Caco-2 (cell line): ENCODE measurements at regions not wholly inside any gene's neighbourhood (a gene's known extent, or its start where the extent isn't known, plus 50 kb on each side); places are given as distances from the start of the nearest gene placed in this dataset.

Experiments
- BruUV-seq: library from RNA; stranded (reverse); fragments of 400-500 nt; replicated peaks from 2 replicates; lab custom pipeline; 2021; lab: Mats Ljungman, UMichigan
- CTCF ChIA-PET: fragments of 300-600 bp; sonication (Branson Sonifier 250); formaldehyde crosslinking; loops from one replicate; lab custom pipeline; 2022; ENCODE audit warnings: antibody characterized with exemption; lab: Charles Lee
- POLR2A ChIA-PET: fragments of 300-600 bp; sonication (Branson Sonifier 250); formaldehyde crosslinking; loops from one replicate; lab custom pipeline; 2022; ENCODE audit warnings: antibody characterized with exemption; lab: Charles Lee
- DNase-seq, 2 experiments: peaks; one replicate each; pipeline versions ENCODE4 v3.0.0 to v3.0.0-alpha.2; 2020 to 2022
- H3K27me3 ChIP-seq: replicated peaks from 2 replicates; pipeline ENCODE4 v1.6.0; 2011; ENCODE audit warnings: low read length; ENCODE audit not compliant: control insufficient read depth, insufficient read depth
- H3K36me3 ChIP-seq: 2 replicates; pipeline ENCODE4 v1.5.1; 2011; ENCODE audit warnings: low read length; ENCODE audit not compliant: control insufficient read depth, insufficient read depth
- H3K4me1 ChIP-seq: fragments of 250-450 bp; sonication (Bioruptor Pico); 2 replicates; pipeline ENCODE4 v1.5.1; 2020; ENCODE audit warnings: mild to moderate bottlenecking
- H3K4me3 ChIP-seq: 2 replicates; pipeline ENCODE4 v1.5.1; 2011; ENCODE audit warnings: low read depth, mild to moderate bottlenecking, control low read depth, low read length
- H3K9me3 ChIP-seq: fragments of 250-450 bp; sonication (Bioruptor Pico); 2 replicates; pipeline ENCODE4 v1.5.1; 2020; ENCODE audit warnings: mild to moderate bottlenecking, moderate library complexity
- H3K27ac Mint-ChIP-seq: one replicate; pipeline ENCODE4 v1.8.0; 2022; ENCODE audit warnings: mixed read lengths; ENCODE audit not compliant: unreplicated experiment
- H3K27me3 Mint-ChIP-seq: one replicate; pipeline ENCODE4 v1.8.0; 2022; ENCODE audit warnings: mixed read lengths; ENCODE audit not compliant: insufficient read depth, unreplicated experiment
- H3K36me3 Mint-ChIP-seq: one replicate; pipeline ENCODE4 v1.8.0; 2022; ENCODE audit warnings: mild to moderate bottlenecking, mixed read lengths; ENCODE audit not compliant: insufficient read depth, unreplicated experiment
- H3K4me1 Mint-ChIP-seq: one replicate; pipeline ENCODE4 v1.8.0; 2022; ENCODE audit warnings: low read depth, mixed read lengths; ENCODE audit not compliant: unreplicated experiment
- H3K4me3 Mint-ChIP-seq: one replicate; pipeline ENCODE4 v1.8.0; 2022; ENCODE audit warnings: mild to moderate bottlenecking, moderate library complexity, mixed read lengths; ENCODE audit not compliant: unreplicated experiment
- H3K9me3 Mint-ChIP-seq: one replicate; pipeline ENCODE4 v1.8.0; 2022; ENCODE audit warnings: mixed read lengths; ENCODE audit not compliant: unreplicated experiment
- CTCF ChIP-seq, 2 experiments: fragments of 200-600 bp in 1 of 2; IDR thresholded peaks; 1 replicate in 1 of 2; 2 replicates in 1 of 2; pipeline versions ENCODE4 v1.5.1 to v1.8.0; 2011 to 2022; ENCODE audit warnings: antibody characterized with exemption in 1 of 2, control low read depth in 1 of 2, inconsistent platforms in 1 of 2, low read depth in 1 of 2, low read length in 1 of 2, mild to moderate bottlenecking in 1 of 2, moderate library complexity in 1 of 2; ENCODE audit not compliant: insufficient read depth in 1 of 2, severe bottlenecking in 1 of 2, unreplicated experiment in 1 of 2
- intact Hi-C: fragments of 100-400 bp; cut with micrococcal nuclease; formaldehyde crosslinking; loops from one replicate; pipeline ENCODE4 v1.10.0; 2022; ENCODE audit not compliant: unreplicated experiment

GRCh38 chr15:95208071-95208470 lies 976.7 kb downstream of the MCTP2 start:
- no peak for TF ChIP-seq CTCF (IDR thresholded peaks at IDR 0.05; ENCODE audit: insufficient read depth in 1 of 2, low read depth in 1 of 2, low read length in 1 of 2, severe bottlenecking in 1 of 2, unreplicated experiment in 1 of 2)
- H3K4me1 ChIP-seq: no peaks in the 10 kb centered on the region
- H3K4me3 ChIP-seq: no peak overlapping the region
- Mint-ChIP-seq H3K27ac (no peak overlapping the region), H3K4me3 (no peak overlapping the region), H3K27me3 (no peaks in the 10 kb centered on the region), H3K9me3 (peaks cover 30% of the 10 kb centered on the region), H3K4me1 (no peaks in the 10 kb centered on the region), H3K36me3 (no peaks in the 10 kb centered on the region)
- no TSS peak for BruUV-seq
- ChIA-PET POLR2A (no interaction called here), CTCF (no interaction called here)
- no peaks in the 10 kb centered on the region for H3K36me3 ChIP-seq
- H3K9me3 ChIP-seq: no peaks in the 10 kb centered on the region
- intact Hi-C loops: no loop called here
- no peaks in the 10 kb centered on the region for H3K27me3 ChIP-seq
- DNase-seq: no peak

- H3K27me3 Mint-ChIP-seq: no peaks in the 10 kb centered on the region
- peaks cover 30% of the 10 kb centered on the region for H3K9me3 Mint-ChIP-seq
Observed at GRCh38 chr15:95208988-95209387, 977.6 kb downstream of the MCTP2 start.

GRCh38 chr15:95210436-95210981 lies 979.1 kb downstream of the MCTP2 start:
- POLR2A ChIA-PET: no interaction called here

More at GRCh38 chr15:95208988-95209387, 977.6 kb downstream of the MCTP2 start:
- Histone ChIP-seq H3K27me3 (no peaks in the 10 kb centered on the region), H3K36me3 (no peaks in the 10 kb centered on the region), H3K9me3 (no peaks in the 10 kb centered on the region), H3K4me3 (no peak overlapping the region), H3K4me1 (no peaks in the 10 kb centered on the region)
- H3K4me3 Mint-ChIP-seq: no peak overlapping the region
- no peak for DNase-seq
- H3K36me3 Mint-ChIP-seq: no peaks in the 10 kb centered on the region
- ChIA-PET CTCF (no interaction called here), POLR2A (no interaction called here)
- no peaks in the 10 kb centered on the region for H3K4me1 Mint-ChIP-seq
- BruUV-seq: no TSS peak
- no peak overlapping the region for H3K27ac Mint-ChIP-seq
- TF ChIP-seq CTCF (IDR thresholded peaks at IDR 0.05; ENCODE audit: insufficient read depth in 1 of 2, low read depth in 1 of 2, low read length in 1 of 2, severe bottlenecking in 1 of 2, unreplicated experiment in 1 of 2): no peak
- intact Hi-C loops: no loop called here

More at GRCh38 chr15:95210436-95210981, 979.1 kb downstream of the MCTP2 start:
- no peaks in the 10 kb centered on the region for H3K4me1 ChIP-seq
- BruUV-seq: no TSS peak
- no peaks in the 10 kb centered on the region for H3K27me3 Mint-ChIP-seq
- CTCF ChIA-PET: no interaction called here
- H3K4me3 Mint-ChIP-seq: no peak overlapping the region
- peaks cover 23% of the 10 kb centered on the region for H3K9me3 Mint-ChIP-seq
- intact Hi-C loops: no loop called here
- no peak for DNase-seq
- no peaks in the 10 kb centered on the region for H3K9me3 ChIP-seq
- H3K4me3 ChIP-seq: no peak overlapping the region
- no peak overlapping the region for H3K27ac Mint-ChIP-seq
- H3K27me3 ChIP-seq: no peaks in the 10 kb centered on the region
- H3K4me1 Mint-ChIP-seq: no peaks in the 10 kb centered on the region
- no peak for TF ChIP-seq CTCF (IDR thresholded peaks at IDR 0.05; ENCODE audit: insufficient read depth in 1 of 2, low read depth in 1 of 2, low read length in 1 of 2, severe bottlenecking in 1 of 2, unreplicated experiment in 1 of 2)
- no peaks in the 10 kb centered on the region for H3K36me3 ChIP-seq
- H3K36me3 Mint-ChIP-seq: no peaks in the 10 kb centered on the region
